OCI-LY3 (cell line): ENCODE measurements at regions not wholly inside any gene's neighbourhood (a gene's known extent, or its start where the extent isn't known, plus 50 kb on each side); places are given as distances from the start of the nearest gene placed in this dataset.

Experiments
- CTCF ChIP-seq: fragments of 200-600, 300-600 bp; sonication (generic); IDR thresholded peaks from 2 replicates; pipeline ENCODE4 v1.5.1; 2014; ENCODE audit warnings: antibody characterized with exemption, low read length, low read depth
- EZH2phosphoT487 ChIP-seq: fragments of 200-600 bp; shearing (Covaris generic); IDR thresholded peaks from 2 replicates; pipeline ENCODE4 v1.6.1; 2018; ENCODE audit warnings: antibody characterized with exemption, mixed run types, low read depth

DNA sequence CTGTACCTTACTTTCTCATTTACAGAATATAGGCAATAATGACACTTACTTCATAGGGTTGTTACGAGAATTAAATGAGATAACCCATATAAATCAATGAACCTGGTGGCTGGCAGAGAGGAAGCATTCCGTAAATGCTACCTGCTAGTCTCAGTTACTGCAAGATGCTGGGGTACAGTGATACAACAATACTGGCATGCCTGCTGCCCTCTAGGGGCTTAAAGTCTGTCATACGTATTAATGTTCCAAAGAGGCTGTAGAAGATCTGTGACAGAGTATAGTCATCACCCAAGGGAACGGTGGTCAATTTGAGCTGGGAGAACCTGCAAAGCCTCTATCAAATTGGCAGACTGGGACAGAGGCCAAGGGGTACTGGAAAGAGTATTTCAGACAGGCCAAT is 421.5 kb downstream of the GPAM start:
- TF ChIP-seq EZH2phosphoT487 (no peak), CTCF (no peak; the same call in 1 of the 2 replicates)
